Keratinocyte (primary cell): ENCODE measurements at regions not wholly inside any gene's neighbourhood (a gene's known extent, or its start where the extent isn't known, plus 50 kb on each side); places are given as distances from the start of the nearest gene placed in this dataset.

Experiments
- DNase-seq: peaks from one replicate; pipeline ENCODE4 v3.0.0-alpha.2; 2011; ENCODE audit warnings: low read depth, missing footprints, low spot score
- FAIRE-seq: peaks from 2 replicates; lab custom pipeline; 2011; peaks lifted over from hg19 to GRCh38; lab: Jason Lieb, UNC
- H2AFZ ChIP-seq: 2 replicates; pipeline ENCODE4 v1.6.0; 2012; ENCODE audit warnings: low read length, control low read depth, inconsistent platforms; ENCODE audit not compliant: control insufficient read depth
- H3K27ac ChIP-seq: 2 replicates; pipeline ENCODE4 v1.5.1; 2011; ENCODE audit warnings: low read length; ENCODE audit not compliant: control insufficient read depth, insufficient read depth
- H3K27me3 ChIP-seq: 3 replicates; pipeline ENCODE4 v1.6.0; 2011; ENCODE audit warnings: low read length; ENCODE audit not compliant: control insufficient read depth, insufficient read depth; ENCODE audit errors: extremely low read depth
- H3K36me3 ChIP-seq, 2 experiments: 2 replicates in 1 of 2; 3 replicates in 1 of 2; pipeline ENCODE4 v1.5.1; 2011; ENCODE audit warnings: low read length in 2 of 2, mild to moderate bottlenecking in 1 of 2; ENCODE audit not compliant: control insufficient read depth in 2 of 2, insufficient read depth in 2 of 2; ENCODE audit errors: extremely low read depth in 1 of 2
- H3K4me1 ChIP-seq: 3 replicates; pipeline ENCODE4 v1.5.1; 2011; ENCODE audit warnings: low read length; ENCODE audit not compliant: control insufficient read depth, insufficient read depth; ENCODE audit errors: extremely low read depth
- H3K4me2 ChIP-seq: 3 replicates; pipeline ENCODE4 v1.6.0; 2011; ENCODE audit warnings: low read depth, low read length; ENCODE audit not compliant: control insufficient read depth, insufficient read depth; ENCODE audit errors: extremely low read depth
- H3K4me3 ChIP-seq, 3 experiments: fragments of 200-600 bp in 1 of 3; sonication (generic) in 1 of 3; 2 replicates in 2 of 3; 3 replicates in 1 of 3; pipeline ENCODE4 v1.5.1; 2011 to 2016; ENCODE audit warnings: low read length in 3 of 3, mild to moderate bottlenecking in 3 of 3, control low read depth in 2 of 3, inconsistent platforms in 1 of 3, low read depth in 1 of 3, mixed read lengths in 1 of 3, mixed run types in 1 of 3, moderate library complexity in 1 of 3; ENCODE audit not compliant: control insufficient read depth in 2 of 3, insufficient read depth in 2 of 3; ENCODE audit errors: extremely low read depth in 1 of 3
- H3K79me2 ChIP-seq: 2 replicates; pipeline ENCODE4 v1.6.0; 2012; ENCODE audit warnings: low read length; ENCODE audit not compliant: control insufficient read depth, insufficient read depth
- H3K9ac ChIP-seq: 3 replicates; pipeline ENCODE4 v1.6.0; 2011; ENCODE audit warnings: low read length; ENCODE audit not compliant: control insufficient read depth, insufficient read depth; ENCODE audit errors: extremely low read depth
- H3K9me1 ChIP-seq: 3 replicates; pipeline ENCODE4 v1.6.0; 2011; ENCODE audit warnings: low read length; ENCODE audit not compliant: control insufficient read depth, insufficient read depth; ENCODE audit errors: extremely low read depth
- H3K9me3 ChIP-seq: 2 replicates; pipeline ENCODE4 v1.5.1; 2012; ENCODE audit warnings: low read depth, low read length; ENCODE audit not compliant: control insufficient read depth
- H4K20me1 ChIP-seq: 3 replicates; pipeline ENCODE4 v1.6.0; 2011; ENCODE audit warnings: low read length; ENCODE audit not compliant: control insufficient read depth, insufficient read depth; ENCODE audit errors: extremely low read depth
- EZH2 ChIP-seq: IDR thresholded peaks from one replicate; pipeline ENCODE4 v1.6.1; 2012; ENCODE audit warnings: inconsistent platforms, mild to moderate bottlenecking, low read length, moderate library complexity
- dilution Hi-C: fragments of 300-500 bp; cut with MboI; formaldehyde crosslinking; loops from one replicate; pipeline ENCODE4 v1.7.0; 2020; ENCODE audit warnings: low sequenced_read_pairs; ENCODE audit not compliant: extremely low pct_ligation_motif_present
- TF ChIP-seq, protein P1 (sequence below), 3 experiments: IDR thresholded peaks in 1 of 3; conservative IDR thresholded peaks in 1 of 3; optimal IDR thresholded peaks in 1 of 3; 2 replicates in 2 of 3; 3 replicates in 1 of 3; pipeline versions ENCODE3 to v1.5.1; 2011; ENCODE audit warnings: low read length in 3 of 3, mild to moderate bottlenecking in 3 of 3, moderate library complexity in 2 of 3, control low read depth in 1 of 3, inconsistent platforms in 1 of 3; ENCODE audit not compliant: insufficient read depth in 2 of 3; ENCODE audit errors: extremely low read depth in 1 of 3

GRCh38 chr1:201726700-201727099 lies 102.3 kb upstream of the IPO9 start:
- FAIRE-seq = no peak
- TF ChIP-seq, protein P1, sequence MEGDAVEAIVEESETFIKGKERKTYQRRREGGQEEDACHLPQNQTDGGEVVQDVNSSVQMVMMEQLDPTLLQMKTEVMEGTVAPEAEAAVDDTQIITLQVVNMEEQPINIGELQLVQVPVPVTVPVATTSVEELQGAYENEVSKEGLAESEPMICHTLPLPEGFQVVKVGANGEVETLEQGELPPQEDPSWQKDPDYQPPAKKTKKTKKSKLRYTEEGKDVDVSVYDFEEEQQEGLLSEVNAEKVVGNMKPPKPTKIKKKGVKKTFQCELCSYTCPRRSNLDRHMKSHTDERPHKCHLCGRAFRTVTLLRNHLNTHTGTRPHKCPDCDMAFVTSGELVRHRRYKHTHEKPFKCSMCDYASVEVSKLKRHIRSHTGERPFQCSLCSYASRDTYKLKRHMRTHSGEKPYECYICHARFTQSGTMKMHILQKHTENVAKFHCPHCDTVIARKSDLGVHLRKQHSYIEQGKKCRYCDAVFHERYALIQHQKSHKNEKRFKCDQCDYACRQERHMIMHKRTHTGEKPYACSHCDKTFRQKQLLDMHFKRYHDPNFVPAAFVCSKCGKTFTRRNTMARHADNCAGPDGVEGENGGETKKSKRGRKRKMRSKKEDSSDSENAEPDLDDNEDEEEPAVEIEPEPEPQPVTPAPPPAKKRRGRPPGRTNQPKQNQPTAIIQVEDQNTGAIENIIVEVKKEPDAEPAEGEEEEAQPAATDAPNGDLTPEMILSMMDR (optimal IDR thresholded peaks at IDR 0.05 in 1 of 3, IDR thresholded peaks at IDR 0.05 in 1 of 3, conservative IDR thresholded peaks at IDR 0.05 in 1 of 3; ENCODE audit: extremely low read depth in 1 of 3, insufficient read depth in 2 of 3, low read length in 3 of 3) = no peak
- no peak for TF ChIP-seq EZH2
- H2AFZ ChIP-seq = no peak overlapping the region
- H3K9me1 ChIP-seq = no peaks in the 10 kb centered on the region
- H3K9ac ChIP-seq = no peak overlapping the region
- H3K4me2 ChIP-seq = no peak overlapping the region
- no peaks in the 10 kb centered on the region for H3K36me3 ChIP-seq
- no peak overlapping the region for H3K4me3 ChIP-seq
- no peaks in the 10 kb centered on the region for H3K9me3 ChIP-seq
- no peaks in the 10 kb centered on the region for H3K27me3 ChIP-seq
- no peaks in the 10 kb centered on the region for H4K20me1 ChIP-seq
- no peak overlapping the region for H3K27ac ChIP-seq
- DNase-seq = no peak
- dilution Hi-C loops = no loop called here
- H3K4me1 ChIP-seq = no peaks in the 10 kb centered on the region
- no peaks in the 10 kb centered on the region for H3K79me2 ChIP-seq

DNA sequence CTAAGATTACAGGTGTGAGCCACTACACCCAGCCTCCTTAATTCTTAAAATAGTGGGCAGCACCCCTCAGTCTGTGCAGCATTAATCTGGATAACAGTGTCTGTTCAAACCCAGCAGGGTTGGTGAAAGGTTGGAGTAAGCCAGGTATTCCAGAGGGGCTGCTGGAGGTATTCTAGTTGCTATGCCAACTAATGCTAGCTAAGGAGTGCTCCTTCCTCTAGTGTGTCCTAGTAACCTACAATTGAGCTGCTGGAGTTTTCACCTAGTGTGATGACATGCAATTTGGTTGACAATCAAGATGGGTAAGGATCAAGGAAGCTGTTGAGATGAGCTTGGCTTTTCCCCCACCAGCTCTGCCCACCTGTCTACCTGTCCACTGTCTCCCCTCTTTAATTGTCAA lies 100.2 kb upstream of the IPO9 start:
- H3K79me2 ChIP-seq = no peaks in the 10 kb centered on the region
- no peak overlapping the region for H3K4me3 ChIP-seq
- no peak overlapping the region for H2AFZ ChIP-seq
- dilution Hi-C loops = no loop called here
- no peak overlapping the region for H3K4me2 ChIP-seq
- H4K20me1 ChIP-seq = no peaks in the 10 kb centered on the region
- DNase-seq (no peak), FAIRE-seq (no peak)
- H3K9me3 ChIP-seq = no peaks in the 10 kb centered on the region
- no peak overlapping the region for H3K9ac ChIP-seq
- H3K9me1 ChIP-seq = no peaks in the 10 kb centered on the region
- no peaks in the 10 kb centered on the region for H3K27me3 ChIP-seq
- TF ChIP-seq, protein P1 (optimal IDR thresholded peaks at IDR 0.05 in 1 of 3, IDR thresholded peaks at IDR 0.05 in 1 of 3, conservative IDR thresholded peaks at IDR 0.05 in 1 of 3; ENCODE audit: extremely low read depth in 1 of 3, insufficient read depth in 2 of 3, low read length in 3 of 3) = no peak
- TF ChIP-seq EZH2 = no peak
- H3K27ac ChIP-seq = no peak overlapping the region
- H3K36me3 ChIP-seq = no peaks in the 10 kb centered on the region
- no peaks in the 10 kb centered on the region for H3K4me1 ChIP-seq
